ENCODE measurements at regions not wholly inside any gene's neighbourhood (a gene's known extent, or its start where the extent isn't known, plus 50 kb on each side); places are given as distances from the start of the nearest gene placed in this dataset.

DNA sequence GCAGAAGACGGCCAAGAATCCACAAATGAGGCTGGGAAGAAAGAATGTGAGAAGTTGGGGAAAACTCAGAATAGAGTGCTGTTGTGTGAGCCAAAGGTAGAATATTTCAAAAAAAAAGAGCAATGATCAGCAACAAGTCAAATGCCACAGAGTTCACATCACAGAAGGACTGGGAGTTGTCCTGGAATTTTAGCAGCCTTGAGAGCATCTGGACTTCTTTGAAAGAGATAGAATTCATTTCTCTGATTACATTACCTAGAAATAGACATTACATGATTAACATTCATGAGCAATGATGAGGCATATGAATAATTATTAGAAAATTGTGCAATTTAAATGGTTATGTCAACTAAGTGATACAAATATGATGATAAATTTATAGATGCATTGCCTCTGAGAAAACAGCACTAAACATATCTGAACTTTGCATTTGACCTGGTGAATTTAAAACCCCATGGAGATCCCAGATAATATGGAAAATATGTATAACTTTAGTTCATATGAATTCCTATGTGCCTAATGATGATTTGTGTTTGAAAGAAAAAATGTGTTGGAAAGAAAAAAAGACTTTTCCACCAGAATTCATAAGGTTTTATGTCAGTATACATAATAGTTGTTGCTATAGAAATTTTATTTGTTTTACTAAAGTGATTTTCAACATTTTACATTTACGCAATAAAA is 186.2 kb downstream of the POSTN start:
- no peak for TF ChIP-seq CTCF (IDR thresholded peaks at IDR 0.05)
- TF ChIP-seq POLR2A (IDR thresholded peaks at IDR 0.05), result no peak
